ENCODE measurements at regions not wholly inside any gene's neighbourhood (a gene's known extent, or its start where the extent isn't known, plus 50 kb on each side); places are given as distances from the start of the nearest gene placed in this dataset.
"Not testable (repeated sequence)": the region's sequence is repeated elsewhere in the genome, so short reads cannot be mapped to it uniquely, and the experiment has no call there.

DNA sequence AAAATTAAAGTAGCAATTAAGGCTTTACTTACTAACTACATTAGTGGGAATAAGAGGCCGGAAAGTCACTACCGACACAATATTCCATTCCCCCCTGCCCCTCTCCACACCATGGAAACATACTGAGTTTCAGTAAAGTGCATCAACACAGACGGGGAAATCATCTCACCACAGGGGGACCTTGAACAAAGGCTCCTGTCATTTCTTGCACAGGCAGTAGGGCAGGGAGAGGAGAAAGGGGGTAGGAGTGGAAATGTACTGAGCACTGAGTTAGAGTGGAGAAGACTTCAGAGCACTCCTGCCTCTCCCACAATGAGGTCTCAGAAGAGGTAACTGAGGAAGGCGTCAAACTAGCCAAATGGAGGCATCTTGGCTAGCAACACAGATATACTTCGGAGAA, 1426.9 kb upstream of the EYS start:
- 88 to 96% methylated on average over 5 of the region's 5 CpGs for WGBS, 2 donors
- Histone ChIP-seq H3K27ac (ENCODE audit: low read depth in 1 of 2, low read length in 2 of 2) (no peak overlapping the region), H3K4me3 (ENCODE audit: low read length in 2 of 2) (no peak overlapping the region), H3K4me1 (ENCODE audit: control insufficient read depth in 1 of 2, insufficient read depth in 2 of 2, low read length in 2 of 2) (no peaks in the 10 kb centered on the region), H3K36me3 (ENCODE audit: control insufficient read depth in 1 of 2, insufficient read depth in 2 of 2, low read length in 1 of 2) (no peaks in the 10 kb centered on the region), H3K9me3 (ENCODE audit: control insufficient read depth, low read length) (no peaks in the 10 kb centered on the region), H3K27me3 (ENCODE audit: control insufficient read depth in 1 of 2, insufficient read depth in 2 of 2, low read length in 1 of 2) (no peaks in the 10 kb centered on the region)
- no peak for DNase-seq
- no peak for ATAC-seq (ENCODE audit: low FRiP score)
- intact Hi-C loops (cut with DNase I) = no loop called here

DNA sequence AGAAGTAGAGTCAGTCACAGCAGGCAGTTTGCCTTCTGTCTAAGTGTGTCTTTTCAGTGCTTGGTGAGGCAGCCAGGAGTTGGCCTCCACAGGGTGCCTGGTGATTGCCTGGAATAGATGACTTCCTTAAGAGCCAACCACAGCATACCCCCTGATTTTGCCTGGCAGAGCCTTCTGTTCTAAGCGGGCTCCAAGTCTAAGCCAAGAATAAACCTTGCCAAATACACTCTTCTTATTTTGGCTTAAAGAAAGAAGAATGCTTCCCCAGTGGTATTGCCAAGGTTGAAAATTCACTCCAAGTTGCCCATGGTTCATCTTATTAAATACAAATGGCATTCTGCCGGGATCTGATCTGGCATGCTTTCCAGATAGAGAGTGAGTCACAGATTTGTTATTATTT, 1424.8 kb upstream of the EYS start:
- no peaks in the 10 kb centered on the region for H3K27me3 ChIP-seq (ENCODE audit: control insufficient read depth in 1 of 2, insufficient read depth in 2 of 2, low read length in 1 of 2)
- H3K4me1 ChIP-seq (ENCODE audit: control insufficient read depth in 1 of 2, insufficient read depth in 2 of 2, low read length in 2 of 2) = no peaks in the 10 kb centered on the region
- ATAC-seq (ENCODE audit: low FRiP score) (peak; percentile 85), DNase-seq (peak in 1 of 2 donors; percentile 48)
- WGBS, 2 donors = 8 to 10% methylated on average over 2 of the region's 2 CpGs
- no peak overlapping the region for H3K27ac ChIP-seq (ENCODE audit: low read depth in 1 of 2, low read length in 2 of 2)
- intact Hi-C loops (cut with DNase I) = no loop called here
- H3K4me3 ChIP-seq (ENCODE audit: low read length in 2 of 2) = no peak overlapping the region
- H3K36me3 ChIP-seq (ENCODE audit: control insufficient read depth in 1 of 2, insufficient read depth in 2 of 2, low read length in 1 of 2) = no peaks in the 10 kb centered on the region
- H3K9me3 ChIP-seq (ENCODE audit: control insufficient read depth, low read length) = no peaks in the 10 kb centered on the region

GRCh38 chr6:67129780-67130179, 1422.8 kb upstream of the EYS start:
- no peaks in the 10 kb centered on the region for H3K36me3 ChIP-seq (ENCODE audit: control insufficient read depth in 1 of 2, insufficient read depth in 2 of 2, low read length in 1 of 2)
- no peaks in the 10 kb centered on the region for H3K9me3 ChIP-seq (ENCODE audit: control insufficient read depth, low read length)
- no peak overlapping the region for H3K4me3 ChIP-seq (ENCODE audit: low read length in 2 of 2)
- H3K27me3 ChIP-seq (ENCODE audit: control insufficient read depth in 1 of 2, insufficient read depth in 2 of 2, low read length in 1 of 2) = no peaks in the 10 kb centered on the region
- intact Hi-C loops (cut with DNase I) = no loop called here
- DNase-seq = no peak
- H3K4me1 ChIP-seq (ENCODE audit: control insufficient read depth in 1 of 2, insufficient read depth in 2 of 2, low read length in 2 of 2) = no peaks in the 10 kb centered on the region
- WGBS, 2 donors = 31 to 43% methylated on average over 4 of the region's 4 CpGs
- ATAC-seq (ENCODE audit: low FRiP score) = no peak
- H3K27ac ChIP-seq (ENCODE audit: low read depth in 1 of 2, low read length in 2 of 2) = no peak overlapping the region

DNA sequence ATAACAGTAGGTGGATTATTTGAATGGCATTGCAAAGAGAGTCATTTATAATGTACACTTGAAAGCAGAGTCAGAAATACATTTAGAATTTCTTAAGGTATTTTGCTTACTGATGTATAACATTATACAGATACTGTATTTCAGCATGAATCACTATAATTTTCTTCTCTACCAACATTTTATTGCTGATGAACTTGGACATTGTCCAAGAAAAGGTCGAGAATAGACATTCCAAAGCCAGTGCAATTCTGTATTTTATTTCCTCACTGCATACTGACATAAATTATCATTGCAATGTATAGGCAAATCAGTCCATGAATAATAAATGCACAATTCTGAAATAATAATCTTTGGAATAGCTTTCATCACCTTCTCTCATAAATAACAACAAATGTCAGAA, 1420.0 kb upstream of the EYS start:
- no peaks in the 10 kb centered on the region for H3K9me3 ChIP-seq (ENCODE audit: control insufficient read depth, low read length)
- DNase-seq (no peak), ATAC-seq (ENCODE audit: low FRiP score) (no peak)
- intact Hi-C loops (cut with DNase I) = no loop called here
- H3K4me1 ChIP-seq (ENCODE audit: control insufficient read depth in 1 of 2, insufficient read depth in 2 of 2, low read length in 2 of 2) = no peaks in the 10 kb centered on the region
- no peak overlapping the region for H3K27ac ChIP-seq (ENCODE audit: low read depth in 1 of 2, low read length in 2 of 2)
- H3K4me3 ChIP-seq (ENCODE audit: low read length in 2 of 2) = no peak overlapping the region
- WGBS, 2 donors = 21 to 26% methylated on average over 1 of the region's 1 CpG
- H3K27me3 ChIP-seq (ENCODE audit: control insufficient read depth in 1 of 2, insufficient read depth in 2 of 2, low read length in 1 of 2) = no peaks in the 10 kb centered on the region
- H3K36me3 ChIP-seq (ENCODE audit: control insufficient read depth in 1 of 2, insufficient read depth in 2 of 2, low read length in 1 of 2) = no peaks in the 10 kb centered on the region

- intact Hi-C loops (cut with DNase I) = no loop called here
- 84 to 85% methylated on average over 3 of the region's 3 CpGs for WGBS, 2 donors
- DNase-seq (no peak), ATAC-seq (ENCODE audit: low FRiP score) (no peak)
- H3K36me3 ChIP-seq (ENCODE audit: control insufficient read depth in 1 of 2, insufficient read depth in 2 of 2, low read length in 1 of 2) = no peaks in the 10 kb centered on the region
- H3K27ac ChIP-seq (ENCODE audit: low read depth in 1 of 2, low read length in 2 of 2) = no peak overlapping the region
- H3K4me1 ChIP-seq (ENCODE audit: control insufficient read depth in 1 of 2, insufficient read depth in 2 of 2, low read length in 2 of 2) = no peaks in the 10 kb centered on the region
- no peaks in the 10 kb centered on the region for H3K9me3 ChIP-seq (ENCODE audit: control insufficient read depth, low read length)
- no peak overlapping the region for H3K4me3 ChIP-seq (ENCODE audit: low read length in 2 of 2)
- H3K27me3 ChIP-seq (ENCODE audit: control insufficient read depth in 1 of 2, insufficient read depth in 2 of 2, low read length in 1 of 2) = no peaks in the 10 kb centered on the region
Observed at GRCh38 chr6:67121115-67121514, 1414.1 kb upstream of the EYS start.

DNA sequence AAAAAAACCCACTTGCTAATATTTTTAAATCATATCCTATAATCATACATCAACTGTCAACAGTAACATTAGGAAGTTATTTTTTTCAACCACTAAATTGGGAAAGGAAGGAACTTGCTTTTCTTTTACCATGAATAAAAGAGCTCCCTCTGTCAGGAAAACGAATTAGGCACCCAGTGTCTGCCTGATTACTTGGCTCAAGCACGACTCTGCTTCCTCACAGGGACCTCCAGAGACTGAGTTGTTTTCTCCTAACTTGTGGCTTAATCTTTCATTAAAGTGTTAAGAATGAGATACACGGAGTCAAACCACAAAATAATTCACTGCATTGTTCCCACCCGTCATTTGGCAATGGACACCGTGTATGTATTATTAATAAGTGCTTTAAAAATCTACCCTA, 1405.1 kb upstream of the EYS start:
- no peaks in the 10 kb centered on the region for H3K27me3 ChIP-seq (ENCODE audit: control insufficient read depth in 1 of 2, insufficient read depth in 2 of 2, low read length in 1 of 2)
- DNase-seq = no peak
- no peak overlapping the region for H3K27ac ChIP-seq (ENCODE audit: low read depth in 1 of 2, low read length in 2 of 2)
- no peaks in the 10 kb centered on the region for H3K4me1 ChIP-seq (ENCODE audit: control insufficient read depth in 1 of 2, insufficient read depth in 2 of 2, low read length in 2 of 2)
- H3K9me3 ChIP-seq (ENCODE audit: control insufficient read depth, low read length) = no peaks in the 10 kb centered on the region
- intact Hi-C loops (cut with DNase I) = no loop called here
- no peak overlapping the region for H3K4me3 ChIP-seq (ENCODE audit: low read length in 2 of 2)
- 9 to 30% methylated on average over 5 of the region's 5 CpGs for WGBS, 2 donors
- no peak for ATAC-seq (ENCODE audit: low FRiP score)
- H3K36me3 ChIP-seq (ENCODE audit: control insufficient read depth in 1 of 2, insufficient read depth in 2 of 2, low read length in 1 of 2) = no peaks in the 10 kb centered on the region

GRCh38 chr6:67102743-67103142, 1395.7 kb upstream of the EYS start:
- no peaks in the 10 kb centered on the region for H3K4me1 ChIP-seq (ENCODE audit: control insufficient read depth in 1 of 2, insufficient read depth in 2 of 2, low read length in 2 of 2)
- H3K27ac ChIP-seq (ENCODE audit: low read depth in 1 of 2, low read length in 2 of 2) = no peak overlapping the region
- intact Hi-C loops (cut with DNase I) = no loop called here
- H3K4me3 ChIP-seq (ENCODE audit: low read length in 2 of 2) = no peak overlapping the region
- 41 to 60% methylated on average over 1 of the region's 1 CpG for WGBS, 2 donors
- H3K36me3 ChIP-seq (ENCODE audit: control insufficient read depth in 1 of 2, insufficient read depth in 2 of 2, low read length in 1 of 2) = no peaks in the 10 kb centered on the region
- ATAC-seq (ENCODE audit: low FRiP score) (no peak), DNase-seq (no peak)
- H3K9me3 ChIP-seq (ENCODE audit: control insufficient read depth, low read length) = no peaks in the 10 kb centered on the region
- no peaks in the 10 kb centered on the region for H3K27me3 ChIP-seq (ENCODE audit: control insufficient read depth in 1 of 2, insufficient read depth in 2 of 2, low read length in 1 of 2)

- intact Hi-C loops (cut with DNase I); H3K4me3 ChIP-seq (ENCODE audit: low read length in 2 of 2); H3K27ac ChIP-seq (ENCODE audit: low read depth in 1 of 2, low read length in 2 of 2); H3K9me3 ChIP-seq (ENCODE audit: control insufficient read depth, low read length); DNase-seq; H3K4me1 ChIP-seq (ENCODE audit: control insufficient read depth in 1 of 2, insufficient read depth in 2 of 2, low read length in 2 of 2); H3K36me3 ChIP-seq (ENCODE audit: control insufficient read depth in 1 of 2, insufficient read depth in 2 of 2, low read length in 1 of 2); ATAC-seq (ENCODE audit: low FRiP score); H3K27me3 ChIP-seq (ENCODE audit: control insufficient read depth in 1 of 2, insufficient read depth in 2 of 2, low read length in 1 of 2): not testable (repeated sequence)
- WGBS, 2 donors = 91 to 94% methylated on average over 8 to 11 of the region's 11 CpGs
Observed at GRCh38 chr6:67095618-67096226, 1388.7 kb upstream of the EYS start.

GRCh38 chr6:67094431-67094946, 1387.5 kb upstream of the EYS start:
- ATAC-seq (ENCODE audit: low FRiP score) (no peak), DNase-seq (no peak)
- 45 to 52% methylated on average over 3 of the region's 3 CpGs for WGBS, 2 donors
- H3K27me3 ChIP-seq (ENCODE audit: control insufficient read depth in 1 of 2, insufficient read depth in 2 of 2, low read length in 1 of 2) = no peaks in the 10 kb centered on the region
- H3K36me3 ChIP-seq (ENCODE audit: control insufficient read depth in 1 of 2, insufficient read depth in 2 of 2, low read length in 1 of 2) = no peaks in the 10 kb centered on the region
- intact Hi-C loops (cut with DNase I) = no loop called here
- H3K4me1 ChIP-seq (ENCODE audit: control insufficient read depth in 1 of 2, insufficient read depth in 2 of 2, low read length in 2 of 2) = no peaks in the 10 kb centered on the region
- no peak overlapping the region for H3K27ac ChIP-seq (ENCODE audit: low read depth in 1 of 2, low read length in 2 of 2)
- no peak overlapping the region for H3K4me3 ChIP-seq (ENCODE audit: low read length in 2 of 2)
- H3K9me3 ChIP-seq (ENCODE audit: control insufficient read depth, low read length) = no peaks in the 10 kb centered on the region

All from aorta (tissue), 5 donors.